ENCODE measurements at regions not wholly inside any gene's neighbourhood (a gene's known extent, or its start where the extent isn't known, plus 50 kb on each side); places are given as distances from the start of the nearest gene placed in this dataset.

GRCh38 chr3:28601291-28601690 lies 252.7 kb upstream of the AZI2 start (continued):
- TF ChIP-seq, protein P1, sequence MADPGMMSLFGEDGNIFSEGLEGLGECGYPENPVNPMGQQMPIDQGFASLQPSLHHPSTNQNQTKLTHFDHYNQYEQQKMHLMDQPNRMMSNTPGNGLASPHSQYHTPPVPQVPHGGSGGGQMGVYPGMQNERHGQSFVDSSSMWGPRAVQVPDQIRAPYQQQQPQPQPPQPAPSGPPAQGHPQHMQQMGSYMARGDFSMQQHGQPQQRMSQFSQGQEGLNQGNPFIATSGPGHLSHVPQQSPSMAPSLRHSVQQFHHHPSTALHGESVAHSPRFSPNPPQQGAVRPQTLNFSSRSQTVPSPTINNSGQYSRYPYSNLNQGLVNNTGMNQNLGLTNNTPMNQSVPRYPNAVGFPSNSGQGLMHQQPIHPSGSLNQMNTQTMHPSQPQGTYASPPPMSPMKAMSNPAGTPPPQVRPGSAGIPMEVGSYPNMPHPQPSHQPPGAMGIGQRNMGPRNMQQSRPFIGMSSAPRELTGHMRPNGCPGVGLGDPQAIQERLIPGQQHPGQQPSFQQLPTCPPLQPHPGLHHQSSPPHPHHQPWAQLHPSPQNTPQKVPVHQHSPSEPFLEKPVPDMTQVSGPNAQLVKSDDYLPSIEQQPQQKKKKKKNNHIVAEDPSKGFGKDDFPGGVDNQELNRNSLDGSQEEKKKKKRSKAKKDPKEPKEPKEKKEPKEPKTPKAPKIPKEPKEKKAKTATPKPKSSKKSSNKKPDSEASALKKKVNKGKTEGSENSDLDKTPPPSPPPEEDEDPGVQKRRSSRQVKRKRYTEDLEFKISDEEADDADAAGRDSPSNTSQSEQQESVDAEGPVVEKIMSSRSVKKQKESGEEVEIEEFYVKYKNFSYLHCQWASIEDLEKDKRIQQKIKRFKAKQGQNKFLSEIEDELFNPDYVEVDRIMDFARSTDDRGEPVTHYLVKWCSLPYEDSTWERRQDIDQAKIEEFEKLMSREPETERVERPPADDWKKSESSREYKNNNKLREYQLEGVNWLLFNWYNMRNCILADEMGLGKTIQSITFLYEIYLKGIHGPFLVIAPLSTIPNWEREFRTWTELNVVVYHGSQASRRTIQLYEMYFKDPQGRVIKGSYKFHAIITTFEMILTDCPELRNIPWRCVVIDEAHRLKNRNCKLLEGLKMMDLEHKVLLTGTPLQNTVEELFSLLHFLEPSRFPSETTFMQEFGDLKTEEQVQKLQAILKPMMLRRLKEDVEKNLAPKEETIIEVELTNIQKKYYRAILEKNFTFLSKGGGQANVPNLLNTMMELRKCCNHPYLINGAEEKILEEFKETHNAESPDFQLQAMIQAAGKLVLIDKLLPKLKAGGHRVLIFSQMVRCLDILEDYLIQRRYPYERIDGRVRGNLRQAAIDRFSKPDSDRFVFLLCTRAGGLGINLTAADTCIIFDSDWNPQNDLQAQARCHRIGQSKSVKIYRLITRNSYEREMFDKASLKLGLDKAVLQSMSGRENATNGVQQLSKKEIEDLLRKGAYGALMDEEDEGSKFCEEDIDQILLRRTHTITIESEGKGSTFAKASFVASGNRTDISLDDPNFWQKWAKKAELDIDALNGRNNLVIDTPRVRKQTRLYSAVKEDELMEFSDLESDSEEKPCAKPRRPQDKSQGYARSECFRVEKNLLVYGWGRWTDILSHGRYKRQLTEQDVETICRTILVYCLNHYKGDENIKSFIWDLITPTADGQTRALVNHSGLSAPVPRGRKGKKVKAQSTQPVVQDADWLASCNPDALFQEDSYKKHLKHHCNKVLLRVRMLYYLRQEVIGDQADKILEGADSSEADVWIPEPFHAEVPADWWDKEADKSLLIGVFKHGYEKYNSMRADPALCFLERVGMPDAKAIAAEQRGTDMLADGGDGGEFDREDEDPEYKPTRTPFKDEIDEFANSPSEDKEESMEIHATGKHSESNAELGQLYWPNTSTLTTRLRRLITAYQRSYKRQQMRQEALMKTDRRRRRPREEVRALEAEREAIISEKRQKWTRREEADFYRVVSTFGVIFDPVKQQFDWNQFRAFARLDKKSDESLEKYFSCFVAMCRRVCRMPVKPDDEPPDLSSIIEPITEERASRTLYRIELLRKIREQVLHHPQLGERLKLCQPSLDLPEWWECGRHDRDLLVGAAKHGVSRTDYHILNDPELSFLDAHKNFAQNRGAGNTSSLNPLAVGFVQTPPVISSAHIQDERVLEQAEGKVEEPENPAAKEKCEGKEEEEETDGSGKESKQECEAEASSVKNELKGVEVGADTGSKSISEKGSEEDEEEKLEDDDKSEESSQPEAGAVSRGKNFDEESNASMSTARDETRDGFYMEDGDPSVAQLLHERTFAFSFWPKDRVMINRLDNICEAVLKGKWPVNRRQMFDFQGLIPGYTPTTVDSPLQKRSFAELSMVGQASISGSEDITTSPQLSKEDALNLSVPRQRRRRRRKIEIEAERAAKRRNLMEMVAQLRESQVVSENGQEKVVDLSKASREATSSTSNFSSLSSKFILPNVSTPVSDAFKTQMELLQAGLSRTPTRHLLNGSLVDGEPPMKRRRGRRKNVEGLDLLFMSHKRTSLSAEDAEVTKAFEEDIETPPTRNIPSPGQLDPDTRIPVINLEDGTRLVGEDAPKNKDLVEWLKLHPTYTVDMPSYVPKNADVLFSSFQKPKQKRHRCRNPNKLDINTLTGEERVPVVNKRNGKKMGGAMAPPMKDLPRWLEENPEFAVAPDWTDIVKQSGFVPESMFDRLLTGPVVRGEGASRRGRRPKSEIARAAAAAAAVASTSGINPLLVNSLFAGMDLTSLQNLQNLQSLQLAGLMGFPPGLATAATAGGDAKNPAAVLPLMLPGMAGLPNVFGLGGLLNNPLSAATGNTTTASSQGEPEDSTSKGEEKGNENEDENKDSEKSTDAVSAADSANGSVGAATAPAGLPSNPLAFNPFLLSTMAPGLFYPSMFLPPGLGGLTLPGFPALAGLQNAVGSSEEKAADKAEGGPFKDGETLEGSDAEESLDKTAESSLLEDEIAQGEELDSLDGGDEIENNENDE (IDR thresholded peaks at IDR 0.05; ENCODE audit: insufficient replicate concordance, low read length), result no peak
- no peak for TF ChIP-seq FOSL1 (IDR thresholded peaks at IDR 0.05; ENCODE audit: insufficient read depth, low read depth, low read length)
- no peak for TF ChIP-seq USF2 (IDR thresholded peaks at IDR 0.05; ENCODE audit: low read length)

Measured in H1 (cell line).